GM10248 (cell line): ENCODE measurements at regions not wholly inside any gene's neighbourhood (a gene's known extent, or its start where the extent isn't known, plus 50 kb on each side); places are given as distances from the start of the nearest gene placed in this dataset.

Experiments used
- CTCF ChIA-PET: fragments of 300-600 bp; sonication (Branson Sonifier 250); formaldehyde crosslinking; extraction: SDS; loops from one replicate; lab custom pipeline; 2021; ENCODE audit warnings: antibody characterized with exemption; lab: Yijun Ruan, JAX
- POLR2A ChIA-PET: fragments of 350-650 bp; sonication (Branson Sonifier 250); formaldehyde crosslinking; extraction: SDS; loops from one replicate; lab custom pipeline; 2020; ENCODE audit warnings: antibody characterized with exemption; lab: Yijun Ruan, JAX
- DNase-seq: peaks from one replicate; pipeline ENCODE4 v3.0.0; 2012; ENCODE audit errors: extremely low spot score
- TF ChIP-seq, protein P1 (sequence below): IDR thresholded peaks from 2 replicates; pipeline ENCODE4 v1.5.1; 2012; ENCODE audit warnings: mild to moderate bottlenecking, low read depth; ENCODE audit errors: extremely low read depth, missing control alignments, control extremely low read depth

DNA sequence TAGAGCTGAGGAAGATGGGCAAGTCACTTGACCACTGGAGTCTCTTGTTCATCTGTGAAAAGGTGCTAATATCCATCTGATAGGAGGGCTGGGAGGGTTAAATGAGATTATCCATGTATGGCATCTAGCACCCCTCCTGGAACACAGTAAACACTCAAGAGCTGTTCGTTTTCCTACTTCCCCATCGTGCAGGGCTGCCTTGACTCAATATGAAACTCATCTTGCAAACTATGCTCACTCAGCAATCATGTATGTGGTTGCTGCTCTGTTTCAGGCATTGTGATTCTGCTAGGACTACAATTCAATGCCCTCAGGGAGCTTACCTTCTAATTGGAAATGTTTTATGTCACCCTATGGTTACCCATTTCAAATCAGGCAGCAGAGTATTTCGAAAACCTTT lies 395.6 kb downstream of the BCAT1 start:
- TF ChIP-seq, protein P1, sequence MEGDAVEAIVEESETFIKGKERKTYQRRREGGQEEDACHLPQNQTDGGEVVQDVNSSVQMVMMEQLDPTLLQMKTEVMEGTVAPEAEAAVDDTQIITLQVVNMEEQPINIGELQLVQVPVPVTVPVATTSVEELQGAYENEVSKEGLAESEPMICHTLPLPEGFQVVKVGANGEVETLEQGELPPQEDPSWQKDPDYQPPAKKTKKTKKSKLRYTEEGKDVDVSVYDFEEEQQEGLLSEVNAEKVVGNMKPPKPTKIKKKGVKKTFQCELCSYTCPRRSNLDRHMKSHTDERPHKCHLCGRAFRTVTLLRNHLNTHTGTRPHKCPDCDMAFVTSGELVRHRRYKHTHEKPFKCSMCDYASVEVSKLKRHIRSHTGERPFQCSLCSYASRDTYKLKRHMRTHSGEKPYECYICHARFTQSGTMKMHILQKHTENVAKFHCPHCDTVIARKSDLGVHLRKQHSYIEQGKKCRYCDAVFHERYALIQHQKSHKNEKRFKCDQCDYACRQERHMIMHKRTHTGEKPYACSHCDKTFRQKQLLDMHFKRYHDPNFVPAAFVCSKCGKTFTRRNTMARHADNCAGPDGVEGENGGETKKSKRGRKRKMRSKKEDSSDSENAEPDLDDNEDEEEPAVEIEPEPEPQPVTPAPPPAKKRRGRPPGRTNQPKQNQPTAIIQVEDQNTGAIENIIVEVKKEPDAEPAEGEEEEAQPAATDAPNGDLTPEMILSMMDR = no peak
- ChIA-PET CTCF (interaction anchor here (2.0 kb wide), 1 partner anchor 14 kb away, joined by 6 read pairs; no protein-coding TSS in a partner anchor), POLR2A (no interaction called here)
- DNase-seq = no peak

DNA sequence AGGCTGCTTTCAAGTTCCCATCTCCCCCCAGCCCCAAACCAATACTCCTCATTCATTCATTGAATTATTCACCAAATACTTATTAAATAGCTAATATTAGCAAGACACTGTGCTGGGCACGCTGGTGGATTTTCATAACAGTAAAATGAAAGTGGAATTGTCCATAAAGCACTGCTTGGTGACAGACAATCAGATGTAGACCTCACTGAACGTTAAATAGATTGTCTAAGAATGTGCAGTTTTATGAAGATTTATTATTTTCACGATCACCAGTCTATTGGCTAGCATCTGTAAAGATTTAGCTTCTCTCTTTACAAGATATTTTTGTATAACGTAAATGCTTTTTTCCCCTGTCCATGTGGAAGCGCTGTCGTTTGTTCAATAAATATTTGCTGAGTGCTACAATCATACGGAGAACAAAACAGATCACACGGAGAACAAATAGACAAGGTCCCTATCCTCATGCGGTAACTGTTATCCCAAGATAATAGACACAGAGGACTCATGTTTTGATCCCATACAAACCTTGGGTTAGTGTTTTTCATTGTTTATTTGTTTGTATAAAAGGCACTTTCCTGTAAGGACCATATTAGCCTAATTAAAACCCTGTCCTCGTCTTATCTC lies 397.6 kb downstream of the BCAT1 start:
- CTCF ChIA-PET = no interaction called here
- POLR2A ChIA-PET = no interaction called here
- DNase-seq = no peak
- TF ChIP-seq, protein P1 = no peak

DNA sequence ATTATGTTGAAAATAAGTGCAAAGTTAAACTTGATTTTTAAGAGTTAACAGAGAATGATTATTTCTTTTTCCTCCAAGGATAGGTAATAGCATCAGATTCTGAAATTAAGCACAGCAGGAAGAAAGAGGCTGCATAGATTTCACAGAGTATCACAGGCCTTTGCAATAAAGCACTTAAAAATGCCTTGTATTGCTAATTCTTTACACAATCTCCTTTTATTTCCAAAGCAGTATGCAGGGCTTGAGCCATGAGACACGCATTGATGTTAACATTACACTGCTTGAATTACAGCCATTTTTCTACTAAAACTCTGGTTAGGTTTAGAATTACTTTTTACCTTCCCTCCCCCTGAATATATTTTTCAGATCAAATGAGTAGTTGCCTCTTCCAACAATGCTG lies 398.3 kb downstream of the BCAT1 start:
- DNase-seq = no peak
- ChIA-PET POLR2A (no interaction called here), CTCF (no interaction called here)
- TF ChIP-seq, protein P1 = no peak

DNA sequence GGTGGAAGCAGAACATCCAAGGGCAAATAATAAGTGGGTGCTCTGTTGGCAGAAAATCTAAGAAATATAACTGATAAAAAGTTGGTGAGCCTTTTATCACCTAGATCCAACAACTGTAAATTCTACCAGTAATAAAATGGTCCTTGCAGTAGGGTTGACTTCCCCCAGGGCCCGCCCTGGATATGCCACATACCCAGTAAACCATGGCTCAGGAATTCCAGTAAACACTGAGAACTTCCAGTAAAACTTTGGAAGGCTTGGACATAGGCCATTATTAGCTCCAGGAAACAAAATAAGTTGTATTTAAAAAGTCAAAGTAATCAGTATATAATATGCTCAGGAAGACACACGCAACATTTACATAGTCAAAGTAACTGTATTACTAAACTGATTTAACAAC lies 402.2 kb downstream of the BCAT1 start:
- TF ChIP-seq, protein P1 = no peak
- ChIA-PET CTCF (interaction anchor here (2.4 kb wide), 1 partner anchor 10 kb away, joined by 9 read pairs; no protein-coding TSS in a partner anchor), POLR2A (no interaction called here)
- DNase-seq = no peak

DNA sequence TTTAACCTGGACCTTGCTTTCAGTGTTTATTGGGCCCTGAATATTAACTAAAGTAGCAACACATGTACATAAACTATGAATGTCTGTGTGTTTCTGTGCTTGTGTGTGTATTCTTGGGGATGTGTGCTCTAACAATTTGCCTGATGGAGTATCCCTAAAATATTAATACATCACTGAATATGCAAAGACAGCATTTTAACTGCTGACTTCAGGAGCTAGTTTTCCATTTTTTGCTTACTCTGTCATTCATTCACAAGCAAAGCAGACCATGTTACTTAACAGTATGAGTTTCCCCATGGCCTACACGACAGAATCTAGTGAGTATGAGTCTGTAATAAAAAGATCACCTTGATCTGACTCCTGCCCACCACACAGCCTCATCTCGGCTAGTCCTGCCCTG lies 402.8 kb downstream of the BCAT1 start:
- TF ChIP-seq, protein P1 = no peak
- CTCF ChIA-PET = interaction anchor here (1.1 to 2.4 kb wide), 2 partner anchors 8 to 9 kb away, joined by 4 to 9 read pairs; no protein-coding TSS in a partner anchor
- POLR2A ChIA-PET = no interaction called here
- DNase-seq = no peak

DNA sequence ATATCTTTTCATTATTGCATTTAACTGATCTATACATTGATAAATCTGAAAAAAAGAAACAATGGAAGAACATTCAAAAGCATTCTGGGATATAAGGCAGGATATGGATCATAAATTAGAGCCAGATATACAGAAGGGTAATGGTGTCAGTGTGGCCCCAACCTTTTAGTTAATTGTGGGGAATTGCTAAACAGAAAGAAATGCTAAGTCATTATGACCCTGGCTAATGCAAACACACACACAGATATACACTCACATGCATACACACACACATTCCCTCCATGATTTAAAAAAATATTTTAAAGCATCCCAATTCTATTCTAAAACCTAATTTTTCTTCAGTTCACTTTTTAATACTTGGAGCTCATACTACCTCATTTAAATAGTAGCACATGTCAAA lies 404.5 kb downstream of the BCAT1 start:
- ChIA-PET CTCF (interaction anchor here (0.7 to 0.8 kb wide), 2 partner anchors 8 to 32 kb away, joined by 3 read pairs; no protein-coding TSS in a partner anchor), POLR2A (no interaction called here)
- DNase-seq = no peak
- TF ChIP-seq, protein P1 = no peak
